Activated CD8-positive, alpha-beta T cell treated with anti-CD3 and anti-CD28 coated beads, Interleukin-2, amount 10 ng/mL, durations not matched to agents 7 days and 5 days (primary cell): ENCODE measurements at regions not wholly inside any gene's neighbourhood (a gene's known extent, or its start where the extent isn't known, plus 50 kb on each side); places are given as distances from the start of the nearest gene placed in this dataset.

Experiments used
- ATAC-seq: fragments of 150-1000 bp; cut with Tn5 transposase; one replicate; pipeline ENCODE4 v1.10.0; 2021; ENCODE audit warnings: moderate library complexity
- CTCF ChIA-PET: fragments of 350-600 bp; sonication (Branson Sonifier 250); formaldehyde crosslinking; loops from one replicate; lab custom pipeline; 2021; ENCODE audit warnings: antibody characterized with exemption; lab: Charles Lee
- POLR2A ChIA-PET: fragments of 350-600 bp; sonication (Branson Sonifier 250); formaldehyde crosslinking; loops from one replicate; lab custom pipeline; 2021; ENCODE audit warnings: antibody characterized with exemption; lab: Charles Lee
- DNase-seq: peaks from one replicate; pipeline ENCODE4 v3.0.0-alpha.2; 2020
- H3K27ac Mint-ChIP-seq: one replicate; pipeline ENCODE4 v1.8.0; 2021; ENCODE audit warnings: mild to moderate bottlenecking, mixed read lengths
- H3K27me3 Mint-ChIP-seq: one replicate; pipeline ENCODE4 v1.8.0; 2021; ENCODE audit warnings: low read depth, mixed read lengths
- H3K36me3 Mint-ChIP-seq: one replicate; pipeline ENCODE4 v1.8.0; 2021; ENCODE audit warnings: low read depth, mixed read lengths
- H3K4me1 Mint-ChIP-seq: one replicate; pipeline ENCODE4 v1.8.0; 2021; ENCODE audit warnings: low read depth, mixed read lengths
- H3K4me3 Mint-ChIP-seq: one replicate; pipeline ENCODE4 v1.8.0; 2021; ENCODE audit warnings: mild to moderate bottlenecking, mixed read lengths
- H3K9me3 Mint-ChIP-seq: one replicate; pipeline ENCODE4 v1.8.0; 2022; ENCODE audit warnings: mixed read lengths; ENCODE audit not compliant: insufficient read depth

DNA sequence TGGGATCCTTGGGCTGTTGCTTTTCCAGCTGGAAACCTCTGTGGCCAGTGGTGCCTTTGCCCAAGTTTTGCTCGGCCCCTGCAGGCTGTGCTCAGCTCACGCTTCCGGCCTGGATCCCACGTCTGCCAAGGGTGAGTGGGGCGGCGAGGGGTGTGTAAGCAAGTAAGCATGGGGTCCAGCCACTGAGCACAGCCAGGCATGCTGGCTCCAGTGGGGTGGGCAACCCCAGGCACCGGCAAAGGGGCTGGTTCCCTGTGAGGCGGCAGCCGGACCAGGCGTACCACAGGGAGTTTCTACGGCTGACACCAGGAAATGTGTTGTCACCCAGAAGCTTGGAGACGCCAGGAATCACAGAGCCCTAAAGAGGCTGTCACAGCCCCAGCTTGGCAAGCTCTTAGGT lies 393.4 kb upstream of the CCDC196 start:
- Mint-ChIP-seq H3K9me3 (no peaks in the 10 kb centered on the region), H3K36me3 (no peaks in the 10 kb centered on the region), H3K27me3 (peaks cover 17% of the 10 kb centered on the region), H3K27ac (no peak overlapping the region), H3K4me3 (no peak overlapping the region), H3K4me1 (no peaks in the 10 kb centered on the region)
- ATAC-seq (no peak), DNase-seq (no peak)
- ChIA-PET POLR2A (interaction anchor here (0.6 kb wide), 1 partner anchor 20 kb away, joined by 3 read pairs; no protein-coding TSS in a partner anchor), CTCF (interaction anchor here (0.7 kb wide), 1 partner anchor 273 kb away, joined by 3 read pairs; no protein-coding TSS in a partner anchor)

- Mint-ChIP-seq H3K9me3 (no peaks in the 10 kb centered on the region), H3K4me1 (no peaks in the 10 kb centered on the region), H3K27ac (no peak overlapping the region), H3K4me3 (no peak overlapping the region), H3K36me3 (no peaks in the 10 kb centered on the region), H3K27me3 (peaks cover 19% of the 10 kb centered on the region)
- DNase-seq (no peak), ATAC-seq (no peak)
- ChIA-PET POLR2A (no interaction called here), CTCF (no interaction called here)
Observed at GRCh38 chr14:66094001-66094727, 392.0 kb upstream of the CCDC196 start.

GRCh38 chr14:66099451-66099850 lies 386.7 kb upstream of the CCDC196 start:
- POLR2A ChIA-PET, result no interaction called here
- Mint-ChIP-seq H3K4me1 (no peaks in the 10 kb centered on the region), H3K36me3 (no peaks in the 10 kb centered on the region)

GRCh38 chr14:66099931-66100330 lies 386.2 kb upstream of the CCDC196 start:
- no peak overlapping the region for H3K4me3 Mint-ChIP-seq

More at GRCh38 chr14:66099451-66099850, 386.7 kb upstream of the CCDC196 start:
- DNase-seq, result no peak
- CTCF ChIA-PET, result no interaction called here
- H3K4me3 Mint-ChIP-seq, result no peak overlapping the region
- no peak overlapping the region for H3K27ac Mint-ChIP-seq
- H3K9me3 Mint-ChIP-seq, result no peaks in the 10 kb centered on the region
- H3K27me3 Mint-ChIP-seq, result peaks cover 20% of the 10 kb centered on the region
- ATAC-seq, result no peak

DNA sequence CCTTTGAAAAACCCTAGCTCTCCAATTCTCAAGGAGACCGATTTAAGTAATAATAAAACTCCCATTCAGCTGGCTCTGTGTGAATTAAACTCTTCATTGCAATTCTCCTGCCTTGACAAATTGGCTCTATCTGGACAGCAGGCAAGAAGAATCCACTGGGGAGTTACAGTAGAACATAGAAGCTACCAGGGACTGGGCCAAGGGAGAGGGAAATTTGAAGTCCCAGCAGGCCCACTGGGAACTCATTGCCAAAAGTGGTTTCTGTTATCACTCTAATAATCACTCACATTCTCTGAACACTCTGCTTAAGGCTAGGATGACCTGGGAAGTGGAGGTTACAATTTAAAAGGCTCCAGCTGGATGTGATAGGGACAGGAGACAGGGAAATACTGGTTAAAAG lies 384.5 kb upstream of the CCDC196 start:
- POLR2A ChIA-PET, result no interaction called here

More at GRCh38 chr14:66099931-66100330, 386.2 kb upstream of the CCDC196 start:
- no peaks in the 10 kb centered on the region for H3K9me3 Mint-ChIP-seq
- no peak overlapping the region for H3K27ac Mint-ChIP-seq
- POLR2A ChIA-PET, result no interaction called here
- CTCF ChIA-PET, result no interaction called here
- no peaks in the 10 kb centered on the region for H3K36me3 Mint-ChIP-seq
- no peak for ATAC-seq
- DNase-seq, result no peak
- H3K27me3 Mint-ChIP-seq, result peaks cover 20% of the 10 kb centered on the region
- no peaks in the 10 kb centered on the region for H3K4me1 Mint-ChIP-seq

GRCh38 chr14:66104486-66104885 lies 381.7 kb upstream of the CCDC196 start:
- POLR2A ChIA-PET, result no interaction called here

More for the DNA sequence above, 384.5 kb upstream of the CCDC196 start:
- no peaks in the 10 kb centered on the region for H3K36me3 Mint-ChIP-seq
- no peak overlapping the region for H3K4me3 Mint-ChIP-seq
- DNase-seq (no peak), ATAC-seq (no peak)
- peaks cover 9% of the 10 kb centered on the region for H3K27me3 Mint-ChIP-seq
- H3K27ac Mint-ChIP-seq, result no peak overlapping the region
- H3K4me1 Mint-ChIP-seq, result peaks cover 5% of the 10 kb centered on the region
- CTCF ChIA-PET, result no interaction called here
- H3K9me3 Mint-ChIP-seq, result no peaks in the 10 kb centered on the region

DNA sequence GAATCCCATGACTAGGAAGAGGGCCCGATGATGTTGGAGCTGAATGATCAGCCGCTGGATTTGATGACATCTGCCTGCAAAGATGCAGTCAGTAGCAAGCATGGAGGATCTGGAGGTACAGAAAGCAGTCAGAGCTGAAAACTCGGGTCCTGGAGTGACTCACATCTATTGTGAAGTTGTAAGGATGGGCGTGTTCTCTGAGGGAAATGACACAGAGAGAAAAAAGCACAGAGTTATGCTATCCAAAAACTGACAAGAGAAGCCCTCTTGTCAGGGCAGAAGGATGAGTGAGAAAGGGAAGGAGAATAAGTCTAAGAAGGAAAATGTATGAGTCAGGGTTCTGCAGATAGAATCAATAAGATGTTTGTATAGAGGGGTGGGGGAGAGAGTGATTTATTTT lies 380.4 kb upstream of the CCDC196 start:
- CTCF ChIA-PET, result no interaction called here
- no peaks in the 10 kb centered on the region for H3K36me3 Mint-ChIP-seq
- H3K9me3 Mint-ChIP-seq, result no peaks in the 10 kb centered on the region
- peaks cover 11% of the 10 kb centered on the region for H3K27me3 Mint-ChIP-seq
- H3K27ac Mint-ChIP-seq, result no peak overlapping the region
- ATAC-seq, result no peak
- POLR2A ChIA-PET, result no interaction called here
- no peak for DNase-seq
- H3K4me3 Mint-ChIP-seq, result no peak overlapping the region
- H3K4me1 Mint-ChIP-seq, result peaks cover 5% of the 10 kb centered on the region

More at GRCh38 chr14:66104486-66104885, 381.7 kb upstream of the CCDC196 start:
- ATAC-seq (no peak), DNase-seq (no peak)
- no peak overlapping the region for H3K4me3 Mint-ChIP-seq
- no peaks in the 10 kb centered on the region for H3K9me3 Mint-ChIP-seq
- H3K27me3 Mint-ChIP-seq, result peaks cover 11% of the 10 kb centered on the region
- peaks cover 5% of the 10 kb centered on the region for H3K4me1 Mint-ChIP-seq
- H3K27ac Mint-ChIP-seq, result no peak overlapping the region
- H3K36me3 Mint-ChIP-seq, result no peaks in the 10 kb centered on the region
- CTCF ChIA-PET, result no interaction called here

GRCh38 chr14:66109426-66109825 lies 376.7 kb upstream of the CCDC196 start:
- Mint-ChIP-seq H3K4me3 (no peak overlapping the region), H3K36me3 (no peaks in the 10 kb centered on the region), H3K9me3 (no peaks in the 10 kb centered on the region), H3K27me3 (peaks cover 11% of the 10 kb centered on the region), H3K4me1 (peaks cover 5% of the 10 kb centered on the region), H3K27ac (no peak overlapping the region)
- POLR2A ChIA-PET, result no interaction called here
- DNase-seq (no peak), ATAC-seq (no peak)
- CTCF ChIA-PET, result no interaction called here

DNA sequence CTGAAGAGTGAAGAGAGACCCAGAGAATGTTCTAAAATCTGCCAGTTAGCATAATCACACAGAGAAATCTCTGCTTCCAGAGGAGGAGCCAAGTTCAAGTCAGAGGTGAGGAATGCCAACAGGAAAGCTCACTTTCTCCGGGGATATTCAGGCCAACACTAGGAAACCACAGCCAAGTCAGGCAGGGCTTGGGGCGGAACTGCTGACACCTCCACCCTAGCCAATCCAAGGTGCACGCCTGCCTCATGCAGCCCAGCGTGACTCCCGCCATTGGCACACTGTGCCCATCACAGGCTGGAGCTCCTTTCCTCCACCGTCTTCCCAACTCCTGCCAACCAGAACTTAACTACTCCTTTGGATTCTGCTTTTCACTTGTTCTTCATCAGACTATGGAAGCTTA lies 374.3 kb upstream of the CCDC196 start:
- no peak for DNase-seq
- no peak overlapping the region for H3K4me3 Mint-ChIP-seq
- CTCF ChIA-PET, result no interaction called here
- no peak for ATAC-seq
- POLR2A ChIA-PET, result no interaction called here
- H3K36me3 Mint-ChIP-seq, result no peaks in the 10 kb centered on the region
- H3K27me3 Mint-ChIP-seq, result peaks cover 17% of the 10 kb centered on the region
- no peak overlapping the region for H3K27ac Mint-ChIP-seq
- no peaks in the 10 kb centered on the region for H3K4me1 Mint-ChIP-seq
- H3K9me3 Mint-ChIP-seq, result no peaks in the 10 kb centered on the region

GRCh38 chr14:66114071-66114470 lies 372.1 kb upstream of the CCDC196 start:
- ChIA-PET POLR2A (no interaction called here), CTCF (no interaction called here)
- Mint-ChIP-seq H3K9me3 (no peaks in the 10 kb centered on the region), H3K36me3 (no peaks in the 10 kb centered on the region), H3K4me1 (no peaks in the 10 kb centered on the region), H3K27ac (no peak overlapping the region), H3K27me3 (peaks cover 17% of the 10 kb centered on the region), H3K4me3 (no peak overlapping the region)
- ATAC-seq (no peak), DNase-seq (no peak)

GRCh38 chr14:66115740-66116502 lies 370.2 kb upstream of the CCDC196 start:
- POLR2A ChIA-PET, result no interaction called here
- ATAC-seq (no peak), DNase-seq (no peak)
- Mint-ChIP-seq H3K4me3 (no peak overlapping the region), H3K9me3 (no peaks in the 10 kb centered on the region), H3K27ac (no peak overlapping the region), H3K36me3 (no peaks in the 10 kb centered on the region), H3K4me1 (no peaks in the 10 kb centered on the region), H3K27me3 (peaks cover 17% of the 10 kb centered on the region)
- CTCF ChIA-PET, result no interaction called here

GRCh38 chr14:66116732-66117131 lies 369.4 kb upstream of the CCDC196 start:
- Mint-ChIP-seq H3K27ac (no peak overlapping the region), H3K36me3 (no peaks in the 10 kb centered on the region), H3K9me3 (no peaks in the 10 kb centered on the region), H3K4me3 (no peak overlapping the region), H3K27me3 (peaks cover 17% of the 10 kb centered on the region), H3K4me1 (no peaks in the 10 kb centered on the region)
- POLR2A ChIA-PET, result no interaction called here
- DNase-seq (no peak), ATAC-seq (no peak)
- CTCF ChIA-PET, result no interaction called here
